ENCODE measurements at regions not wholly inside any gene's neighbourhood (a gene's known extent, or its start where the extent isn't known, plus 50 kb on each side); places are given as distances from the start of the nearest gene placed in this dataset.

- TF ChIP-seq CTCF (IDR thresholded peaks at IDR 0.05) = no peak
- no peak for TF ChIP-seq POLR2A (IDR thresholded peaks at IDR 0.05)
Observed at GRCh38 chr13:50203256-50203941, 188.2 kb downstream of the KCNRG start.

Measured in heart left ventricle (tissue), 13 donors.